ENCODE measurements at regions not wholly inside any gene's neighbourhood (a gene's known extent, or its start where the extent isn't known, plus 50 kb on each side); places are given as distances from the start of the nearest gene placed in this dataset.

GRCh38 chr4:12844141-12844540 is 640.0 kb downstream of the RAB28 start:
- DNase-seq: no peak

- no peak for DNase-seq
Measured at GRCh38 chr4:12827966-12828365, 656.2 kb downstream of the RAB28 start.

- DNase-seq: no peak
Measured at GRCh38 chr4:12791536-12791935, 692.6 kb downstream of the RAB28 start.

GRCh38 chr4:12787261-12787660 is 696.9 kb downstream of the RAB28 start:
- DNase-seq: no peak

- no peak for DNase-seq
Measured at GRCh38 chr4:12778706-12779105, 705.4 kb downstream of the RAB28 start.

- DNase-seq: no peak
Measured at GRCh38 chr4:12778191-12778590, 705.9 kb downstream of the RAB28 start.

- DNase-seq: peak; percentile 52
Measured at GRCh38 chr4:12770351-12770750, 713.8 kb downstream of the RAB28 start.

- DNase-seq: no peak
Measured at GRCh38 chr4:12761694-12762093, 722.4 kb downstream of the RAB28 start.

GRCh38 chr4:12747154-12747553 is 737.0 kb downstream of the RAB28 start:
- DNase-seq: no peak

- DNase-seq: no peak
Measured at GRCh38 chr4:12746221-12746620, 737.9 kb downstream of the RAB28 start.

GRCh38 chr4:12734586-12734985 is 749.6 kb downstream of the RAB28 start:
- DNase-seq: no peak

GRCh38 chr4:12729384-12729783 is 754.8 kb downstream of the RAB28 start:
- DNase-seq: no peak

GRCh38 chr4:12724510-12724909 is 759.6 kb downstream of the RAB28 start:
- DNase-seq: no peak

- no peak for DNase-seq
Measured at GRCh38 chr4:12723849-12724447, 760.2 kb downstream of the RAB28 start.

- DNase-seq: no peak
Measured at GRCh38 chr4:12716896-12717295, 767.2 kb downstream of the RAB28 start.

- no peak for DNase-seq
Measured at GRCh38 chr4:12712648-12713339, 771.3 kb downstream of the RAB28 start.

GRCh38 chr4:12707381-12708175 is 776.6 kb downstream of the RAB28 start:
- DNase-seq: no peak

- no peak for DNase-seq
Measured at GRCh38 chr4:12703036-12703435, 781.1 kb downstream of the RAB28 start.

GRCh38 chr4:12701384-12701783 is 782.8 kb downstream of the RAB28 start:
- no peak for DNase-seq

GRCh38 chr4:12697970-12698369 is 786.2 kb downstream of the RAB28 start:
- DNase-seq: no peak

GRCh38 chr4:12692815-12693214 is 791.3 kb downstream of the RAB28 start:
- no peak for DNase-seq

GRCh38 chr4:12691168-12691567 is 793.0 kb downstream of the RAB28 start:
- DNase-seq: no peak

- DNase-seq: no peak
Measured at GRCh38 chr4:12689457-12689856, 794.7 kb downstream of the RAB28 start.

- DNase-seq: no peak
Measured at GRCh38 chr4:12679217-12679616, 804.9 kb downstream of the RAB28 start.
